MM.1S (cell line): ENCODE measurements at regions not wholly inside any gene's neighbourhood (a gene's known extent, or its start where the extent isn't known, plus 50 kb on each side); places are given as distances from the start of the nearest gene placed in this dataset.

Source experiments
- DNase-seq: peaks from one replicate; pipeline ENCODE4 v3.0.0-alpha.2; 2015
- H2AFZ ChIP-seq: fragments of 300-600 bp; sonication (generic); 2 replicates; pipeline ENCODE4 v1.6.0; 2016; ENCODE audit warnings: antibody characterized with exemption, low read length
- H3F3A ChIP-seq: fragments of 300-600 bp; sonication (generic); 2 replicates; pipeline ENCODE4 v1.6.1; 2016; ENCODE audit warnings: mild to moderate bottlenecking, antibody characterized with exemption, low read length, moderate library complexity, mixed read lengths; ENCODE audit not compliant: insufficient read depth
- H3K27ac ChIP-seq: fragments of 300-600 bp; sonication (generic); 2 replicates; pipeline ENCODE4 v1.5.1; 2016; ENCODE audit warnings: mild to moderate bottlenecking, low read length
- H3K27me3 ChIP-seq: fragments of 300-600 bp; sonication (generic); replicated peaks from 2 replicates; pipeline ENCODE4 v1.6.0; 2016; ENCODE audit warnings: low read length; ENCODE audit not compliant: insufficient read depth
- H3K36me3 ChIP-seq: fragments of 300-600 bp; sonication (generic); replicated peaks from 2 replicates; pipeline ENCODE4 v1.6.1; 2016; ENCODE audit warnings: mild to moderate bottlenecking, low read length, mixed read lengths; ENCODE audit not compliant: insufficient read depth
- H3K4me1 ChIP-seq: fragments of 300-600 bp; sonication (generic); 2 replicates; pipeline ENCODE4 v1.6.1; 2016; ENCODE audit warnings: low read length, mixed read lengths
- H3K4me2 ChIP-seq: fragments of 300-600 bp; sonication (generic); 2 replicates; pipeline ENCODE4 v1.6.0; 2016; ENCODE audit warnings: low read depth, low read length
- H3K4me3 ChIP-seq: fragments of 300-600 bp; sonication (generic); 2 replicates; pipeline ENCODE4 v1.5.1; 2016; ENCODE audit warnings: low read length, mixed read lengths
- H3K79me2 ChIP-seq: fragments of 300-600 bp; sonication (generic); 2 replicates; pipeline ENCODE4 v1.6.1; 2016; ENCODE audit warnings: mixed run types, low read length, mixed read lengths
- H3K9ac ChIP-seq: fragments of 300-600 bp; sonication (generic); 2 replicates; pipeline ENCODE4 v1.6.1; 2016; ENCODE audit warnings: low read length, mixed read lengths
- H3K9me2 ChIP-seq: fragments of 300-600 bp; sonication (generic); replicated peaks from 2 replicates; pipeline ENCODE4 v1.6.1; 2016; ENCODE audit warnings: mild to moderate bottlenecking, low read length, mixed read lengths; ENCODE audit not compliant: insufficient read depth
- H3K9me3 ChIP-seq: fragments of 300-600 bp; sonication (generic); replicated peaks from 2 replicates; pipeline ENCODE4 v1.6.1; 2016; ENCODE audit warnings: mild to moderate bottlenecking, low read length, mixed read lengths; ENCODE audit not compliant: insufficient read depth
- H4K20me1 ChIP-seq: fragments of 300-600 bp; sonication (generic); 2 replicates; pipeline ENCODE4 v1.6.1; 2016; ENCODE audit warnings: mild to moderate bottlenecking, low read length, moderate library complexity, mixed read lengths; ENCODE audit not compliant: insufficient read depth
- CTCF ChIP-seq: fragments of 300-600 bp; sonication (generic); IDR thresholded peaks from 2 replicates; pipeline ENCODE4 v1.5.1; 2016; ENCODE audit warnings: antibody characterized with exemption, low read length, mixed read lengths
- EZH2 ChIP-seq: fragments of 300-600 bp; sonication (generic); optimal IDR thresholded peaks from 2 replicates; pipeline ENCODE3; 2017; ENCODE audit warnings: low read depth, mild to moderate bottlenecking, antibody characterized with exemption, low read length, mixed read lengths
- EZH2phosphoT487 ChIP-seq: fragments of 300-600 bp; sonication (generic); IDR thresholded peaks from 2 replicates; pipeline ENCODE4 v1.6.1; 2018; ENCODE audit warnings: antibody characterized with exemption, low read length

GRCh38 chr3:30102356-30102755 lies 504.0 kb upstream of the TGFBR2 start:
- Histone ChIP-seq H3K9me2 (no peaks in the 10 kb centered on the region), H3K27me3 (no peaks in the 10 kb centered on the region), H3K4me2 (no peak overlapping the region), H3K79me2 (no peaks in the 10 kb centered on the region), H3K4me1 (no peaks in the 10 kb centered on the region), H3K4me3 (no peak overlapping the region), H4K20me1 (no peaks in the 10 kb centered on the region), H3F3A (no peaks in the 10 kb centered on the region), H3K9ac (no peak overlapping the region), H2AFZ (no peak overlapping the region), H3K9me3 (no peaks in the 10 kb centered on the region), H3K36me3 (no peaks in the 10 kb centered on the region), H3K27ac (no peak overlapping the region)
- TF ChIP-seq EZH2phosphoT487 = no peak
- TF ChIP-seq CTCF = no peak
- TF ChIP-seq EZH2 = no peak
- DNase-seq = no peak

- no peaks in the 10 kb centered on the region for H3K79me2 ChIP-seq
- no peak overlapping the region for H2AFZ ChIP-seq
- H3K9me3 ChIP-seq = no peaks in the 10 kb centered on the region
- no peaks in the 10 kb centered on the region for H3K27me3 ChIP-seq
- no peaks in the 10 kb centered on the region for H3K4me1 ChIP-seq
- H3K9ac ChIP-seq = no peak overlapping the region
- TF ChIP-seq EZH2phosphoT487 (no peak), CTCF (no peak), EZH2 (no peak)
- no peaks in the 10 kb centered on the region for H4K20me1 ChIP-seq
- no peak for DNase-seq
- H3K4me2 ChIP-seq = no peak overlapping the region
- no peaks in the 10 kb centered on the region for H3K9me2 ChIP-seq
- no peaks in the 10 kb centered on the region for H3K36me3 ChIP-seq
- H3F3A ChIP-seq = no peaks in the 10 kb centered on the region
- no peak overlapping the region for H3K4me3 ChIP-seq
- H3K27ac ChIP-seq = no peak overlapping the region
Observed at GRCh38 chr3:30103186-30103585, 503.2 kb upstream of the TGFBR2 start.

DNA sequence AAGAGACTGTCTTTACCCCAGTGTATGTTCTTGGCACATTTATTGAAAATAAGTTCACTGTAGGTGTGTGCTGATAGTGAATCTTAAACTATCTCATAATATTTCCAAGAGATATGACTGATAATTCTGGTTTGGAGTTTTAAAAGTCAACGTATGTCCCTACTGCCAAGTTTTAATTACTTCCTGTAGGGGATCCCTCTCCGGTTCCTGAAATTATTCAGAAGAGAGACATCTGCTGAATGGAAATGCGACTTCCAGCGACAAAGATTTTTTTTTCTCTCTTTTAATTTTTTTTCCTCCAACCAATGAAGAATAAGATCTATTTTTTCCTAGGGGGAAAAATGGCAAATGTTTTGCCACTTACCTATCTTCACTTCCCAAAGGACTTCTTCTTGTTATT lies 498.9 kb upstream of the TGFBR2 start:
- Histone ChIP-seq H3K9me2 (no peaks in the 10 kb centered on the region), H3K4me3 (no peak overlapping the region), H3K27ac (no peak overlapping the region), H3F3A (no peaks in the 10 kb centered on the region), H3K36me3 (no peaks in the 10 kb centered on the region), H3K4me2 (no peak overlapping the region), H3K9ac (no peak overlapping the region), H4K20me1 (no peaks in the 10 kb centered on the region), H3K27me3 (no peaks in the 10 kb centered on the region), H2AFZ (no peak overlapping the region), H3K9me3 (no peaks in the 10 kb centered on the region), H3K4me1 (0 out of 2 replicates have a peak, but pooled peaks cover 10% of the 10 kb centered on the region), H3K79me2 (no peaks in the 10 kb centered on the region)
- no peak for DNase-seq
- TF ChIP-seq EZH2phosphoT487 = no peak
- no peak for TF ChIP-seq CTCF
- TF ChIP-seq EZH2 = no peak
